Adrenal gland (tissue), 9 donors: ENCODE measurements at regions not wholly inside any gene's neighbourhood (a gene's known extent, or its start where the extent isn't known, plus 50 kb on each side); places are given as distances from the start of the nearest gene placed in this dataset.

Source experiments
- DNase-seq, 7 donors: peaks; one replicate each; pipeline ENCODE4 v3.0.0-alpha.2; 2019 to 2020
- H3K27ac ChIP-seq, 5 donors: fragments of 200-600 bp; sonication (generic) in 4 of 5; 1 replicate in 3 of 5; 2 replicates in 2 of 5; pipeline versions ENCODE4 v1.5.1 to v1.8.0; 2016 to 2020; ENCODE audit warnings: mild to moderate bottlenecking in 1 of 5
- H3K27me3 ChIP-seq: fragments of 200-600 bp; 2 replicates; pipeline ENCODE4 v1.8.0; 2021
- H3K36me3 ChIP-seq, 2 donors: fragments of 200-600 bp; replicated peaks in 1 of 2; 1 replicate in 1 of 2; 2 replicates in 1 of 2; pipeline versions ENCODE4 v1.5.1 to v1.8.0; 2018 to 2022
- H3K4me1 ChIP-seq, 2 donors: fragments of 200-600 bp; replicated peaks in 1 of 2; 1 replicate in 1 of 2; 2 replicates in 1 of 2; pipeline versions ENCODE4 v1.5.1 to v1.8.0; 2018 to 2021
- H3K4me3 ChIP-seq, 4 donors: fragments of 200-600 bp; sonication (generic) in 3 of 4; one replicate each; pipeline ENCODE4 v1.5.1; 2016 to 2018
- H3K9me3 ChIP-seq, 3 donors: fragments of 200-600 bp; sonication (generic) in 1 of 3; replicated peaks in 1 of 3; 1 replicate in 2 of 3; 2 replicates in 1 of 3; pipeline versions ENCODE4 v1.5.1 to v1.8.0; 2016 to 2021
- CTCF ChIP-seq, 6 experiments: fragments of 450-650 bp in 4 of 6; fragments of 200-600 bp in 2 of 6; sonication (generic) in 1 of 6; IDR thresholded peaks; 1 replicate in 5 of 6; 2 replicates in 1 of 6; pipeline versions ENCODE4 v1.5.1 to v1.8.0; 2016 to 2021; ENCODE audit warnings: antibody characterized with exemption in 6 of 6, mild to moderate bottlenecking in 2 of 6, moderate library complexity in 1 of 6
- POLR2A ChIP-seq, 2 donors: fragments of 450-650 bp; IDR thresholded peaks; one replicate each; pipeline ENCODE4 v1.6.1; 2017; ENCODE audit warnings: antibody characterized with exemption in 2 of 2, mild to moderate bottlenecking in 2 of 2, moderate library complexity in 1 of 2
- WGBS, 4 donors: extraction: QIAGEN DNeasy Blood & Tissue Kit in 2 of 4; methylation state at CpG; one replicate each; pipeline versions ENCODE4 v1.1.5 to v1.1.7; 2013 to 2017; 5-methylcytosine and 5-hydroxymethylcytosine counted together
- intact Hi-C, 2 donors: fragments of 100-400 bp; cut with DNase I; formaldehyde crosslinking; loops; one replicate each; pipeline versions ENCODE4 v1.14.1 to v1.15.0; 2022 to 2023
- donor health status: healthy with polysubstance abuse.
- donor health status: Bipolar disorder and iron deficiency.
- donor health status: DM: yes; HTN: yes; CAD: no.
- donor health status: DM: no; HTN: no; CAD: no.
- donor health status: DM: no; HTN: no; CAD: no.

- intact Hi-C loops, result no loop called here
- TF ChIP-seq CTCF (IDR thresholded peaks at IDR 0.05) (no peak), POLR2A (IDR thresholded peaks at IDR 0.05) (no peak)
- Histone ChIP-seq H3K36me3 (no peaks in the 10 kb centered on the region), H3K27me3 (no peaks in the 10 kb centered on the region), H3K9me3 (no peaks in the 10 kb centered on the region), H3K4me1 (no peaks in the 10 kb centered on the region), H3K4me3 (no peak overlapping the region), H3K27ac (no peak overlapping the region)
- 51 to 73% (median 56%) methylated on average over 5 of the region's 5 CpGs for WGBS, 4 donors
- DNase-seq, result no peak
Measured at GRCh38 chr9:13860019-13860418, 453.9 kb downstream of the NFIB start.

- Histone ChIP-seq H3K9me3 (no peaks in the 10 kb centered on the region), H3K4me3 (no peak overlapping the region), H3K27me3 (no peaks in the 10 kb centered on the region), H3K36me3 (no peaks in the 10 kb centered on the region), H3K27ac (no peak overlapping the region), H3K4me1 (no peaks in the 10 kb centered on the region)
- DNase-seq, result no peak
- TF ChIP-seq CTCF (IDR thresholded peaks at IDR 0.05), result no peak
- TF ChIP-seq POLR2A (IDR thresholded peaks at IDR 0.05), result no peak
- intact Hi-C loops, result no loop called here
Measured at GRCh38 chr9:13857521-13857920, 456.4 kb downstream of the NFIB start.

- TF ChIP-seq CTCF (IDR thresholded peaks at IDR 0.05) (no peak), POLR2A (IDR thresholded peaks at IDR 0.05) (no peak)
- intact Hi-C loops, result no loop called here
- H3K4me3 ChIP-seq, result no peak overlapping the region
- no peaks in the 10 kb centered on the region for H3K27me3 ChIP-seq
- no peaks in the 10 kb centered on the region for H3K4me1 ChIP-seq
- no peaks in the 10 kb centered on the region for H3K9me3 ChIP-seq
- H3K27ac ChIP-seq, result no peak overlapping the region
- 60 to 72% (median 66%) methylated on average over 2 of the region's 2 CpGs for WGBS, 4 donors
- no peaks in the 10 kb centered on the region for H3K36me3 ChIP-seq
- no peak for DNase-seq
Measured at GRCh38 chr9:13847270-13847669, 466.7 kb downstream of the NFIB start.

GRCh38 chr9:13845460-13845859, 468.5 kb downstream of the NFIB start:
- Histone ChIP-seq H3K27me3 (no peaks in the 10 kb centered on the region), H3K36me3 (no peaks in the 10 kb centered on the region), H3K27ac (no peak overlapping the region), H3K4me3 (no peak overlapping the region), H3K9me3 (no peaks in the 10 kb centered on the region), H3K4me1 (no peaks in the 10 kb centered on the region)
- intact Hi-C loops, result no loop called here
- WGBS, 4 donors, result 55 to 74% (median 60%) methylated on average over 2 of the region's 2 CpGs
- TF ChIP-seq CTCF (IDR thresholded peaks at IDR 0.05), result no peak
- TF ChIP-seq POLR2A (IDR thresholded peaks at IDR 0.05), result no peak
- DNase-seq, result no peak
